Mesenteric fat pad (tissue), 1 donor: ENCODE measurements at regions not wholly inside any gene's neighbourhood (a gene's known extent, or its start where the extent isn't known, plus 50 kb on each side); places are given as distances from the start of the nearest gene placed in this dataset.
A peak's percentile ranks its signal among the peaks of the same experiment; 100 is the strongest.

Source experiments
- DNase-seq: peaks from one replicate; pipeline ENCODE4 v3.0.0-alpha.2; 2020; ENCODE audit warnings: low spot score
- donor health status: DM: yes; HTN: yes; CAD: no.

DNA sequence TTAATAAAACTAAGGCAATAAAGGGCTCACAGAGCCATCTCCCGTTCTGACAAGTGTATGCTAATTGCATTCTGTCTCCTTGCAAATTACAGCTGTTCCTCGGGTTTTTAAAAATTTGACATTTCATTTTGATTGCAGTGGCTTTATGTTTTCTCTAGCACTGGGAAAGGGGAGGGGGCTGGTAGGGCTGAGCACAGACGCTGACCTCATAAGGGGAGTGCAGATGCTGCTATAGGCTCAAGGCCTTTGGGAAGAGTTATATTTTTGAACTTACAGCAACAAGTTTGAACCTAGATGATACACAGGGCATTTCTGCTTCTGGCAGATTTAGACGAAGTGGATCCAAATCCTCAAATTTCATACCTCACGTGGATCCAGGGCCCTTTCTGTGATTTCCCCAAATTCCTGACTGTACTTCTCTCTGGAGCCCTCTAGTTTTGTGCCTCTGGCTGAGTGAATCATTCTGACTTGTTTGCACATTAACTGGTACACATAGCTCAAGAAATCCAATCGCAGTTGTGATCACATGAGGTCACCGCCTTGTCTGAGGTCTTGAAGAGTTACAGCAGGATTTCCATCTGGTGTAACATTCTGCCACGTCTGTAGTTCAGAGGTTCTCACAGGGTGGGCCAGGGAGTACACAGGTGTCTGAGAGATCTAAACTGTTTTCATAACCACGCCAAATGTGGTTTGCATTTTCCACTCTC, 230.3 kb downstream of the C1orf94 start:
- DNase-seq = no peak

- DNase-seq = no peak
These were observed 231.3 kb downstream of the C1orf94 start for GRCh38 chr1:34408011-34408410.

GRCh38 chr1:34409689-34410229, 233.1 kb downstream of the C1orf94 start:
- no peak for DNase-seq

- DNase-seq = no peak
These were observed 236.1 kb downstream of the C1orf94 start for GRCh38 chr1:34412598-34413370.

DNA sequence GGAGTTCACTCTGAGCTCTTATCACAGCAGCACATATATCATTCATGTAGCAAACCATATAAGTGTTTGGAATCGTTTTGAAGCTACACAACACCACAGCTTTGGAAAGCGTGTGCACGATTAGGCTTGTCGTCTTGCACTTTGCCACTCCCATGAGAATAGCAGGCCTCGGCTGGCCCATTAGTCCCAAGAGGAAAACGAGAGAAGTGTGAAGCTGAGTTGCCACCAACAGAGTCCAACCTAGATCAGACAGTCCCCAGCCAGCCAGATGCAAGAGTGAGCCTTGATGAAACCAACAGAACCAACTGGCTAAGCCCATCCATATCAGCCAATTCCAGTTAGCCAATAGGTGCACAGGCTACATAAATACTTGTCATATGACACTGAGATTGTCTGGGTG, 238.4 kb downstream of the C1orf94 start:
- no peak for DNase-seq

DNA sequence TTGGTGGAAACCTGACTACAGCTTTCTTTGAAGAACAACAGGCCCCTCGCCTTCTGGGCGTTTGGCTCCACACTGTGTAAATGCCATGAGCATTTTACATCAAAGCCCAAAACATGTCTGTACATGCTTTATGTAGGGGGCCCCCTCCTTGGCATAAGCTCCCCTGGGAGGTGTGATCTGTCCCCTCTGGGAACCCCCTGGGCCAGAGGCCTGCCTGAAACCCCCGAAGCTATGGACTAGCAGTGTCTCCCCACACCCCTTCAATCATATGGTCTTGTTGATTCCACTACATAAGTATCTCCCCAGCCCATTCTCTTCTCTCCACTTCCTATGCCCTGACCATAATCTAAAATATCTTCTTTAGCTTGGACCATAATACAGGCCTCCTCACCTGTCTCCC, 241.5 kb downstream of the C1orf94 start:
- DNase-seq = no peak

DNA sequence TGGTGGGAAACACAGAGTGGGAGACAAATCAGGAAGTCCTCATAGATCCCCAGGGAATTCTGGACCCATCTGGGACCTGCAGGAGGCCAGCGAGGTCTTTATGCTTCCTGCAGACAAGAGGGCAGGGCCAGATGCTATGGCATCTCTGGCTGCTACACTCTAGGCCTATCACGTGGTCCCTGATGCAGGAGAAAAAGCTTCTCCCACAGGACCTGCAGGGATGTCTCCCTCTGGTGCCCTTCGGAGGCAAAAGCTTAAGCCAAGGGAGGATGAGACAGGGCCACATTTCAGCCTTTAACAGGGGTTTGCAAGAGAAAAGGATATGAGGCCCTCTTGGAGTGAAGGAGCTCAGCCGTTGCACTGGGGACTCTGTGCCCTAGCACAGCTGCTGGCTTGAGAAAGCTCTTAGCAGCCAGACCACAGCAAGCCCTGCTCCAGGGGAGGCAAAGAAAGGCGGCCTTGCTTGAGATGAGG, 243.0 kb downstream of the C1orf94 start:
- DNase-seq = no peak

DNA sequence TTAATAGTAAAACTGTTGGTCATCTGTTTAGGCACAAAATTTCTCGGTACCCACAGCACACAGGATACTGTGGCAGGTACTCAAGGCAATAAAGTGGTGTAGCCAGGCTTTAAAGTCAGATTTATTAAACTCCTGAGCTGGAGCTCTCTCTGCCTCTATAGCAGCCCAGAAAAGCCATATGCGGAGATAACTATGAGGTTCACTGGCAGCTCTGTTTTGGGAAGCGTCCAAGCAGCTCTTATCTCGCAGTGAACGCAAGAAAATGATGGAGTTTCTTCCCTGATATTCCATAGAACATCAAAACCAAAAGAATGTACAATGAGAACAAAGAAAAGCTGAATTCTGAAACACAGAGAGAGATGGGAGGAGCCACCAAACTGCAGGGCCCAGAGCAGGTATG, 248.3 kb downstream of the C1orf94 start:
- DNase-seq = no peak

DNA sequence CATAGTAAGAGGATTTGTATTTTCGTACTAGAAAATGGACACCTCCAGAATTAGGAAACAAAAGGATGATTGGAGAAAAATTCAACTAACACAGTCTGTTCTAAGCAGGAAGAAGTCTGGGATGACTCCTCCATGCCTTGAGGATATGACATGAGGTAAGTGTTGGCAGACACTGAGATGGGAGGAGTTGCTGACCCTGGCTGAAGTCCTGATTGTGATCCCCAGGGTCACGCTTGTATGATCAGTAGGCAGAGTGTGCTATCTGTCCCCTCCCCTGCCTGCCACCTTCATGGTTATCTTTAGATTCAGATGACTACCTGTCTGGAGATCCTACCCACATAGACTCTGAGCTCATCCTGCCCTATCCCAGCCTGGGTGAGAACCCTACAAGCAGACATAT, 249.1 kb downstream of the C1orf94 start:
- no peak for DNase-seq

DNA sequence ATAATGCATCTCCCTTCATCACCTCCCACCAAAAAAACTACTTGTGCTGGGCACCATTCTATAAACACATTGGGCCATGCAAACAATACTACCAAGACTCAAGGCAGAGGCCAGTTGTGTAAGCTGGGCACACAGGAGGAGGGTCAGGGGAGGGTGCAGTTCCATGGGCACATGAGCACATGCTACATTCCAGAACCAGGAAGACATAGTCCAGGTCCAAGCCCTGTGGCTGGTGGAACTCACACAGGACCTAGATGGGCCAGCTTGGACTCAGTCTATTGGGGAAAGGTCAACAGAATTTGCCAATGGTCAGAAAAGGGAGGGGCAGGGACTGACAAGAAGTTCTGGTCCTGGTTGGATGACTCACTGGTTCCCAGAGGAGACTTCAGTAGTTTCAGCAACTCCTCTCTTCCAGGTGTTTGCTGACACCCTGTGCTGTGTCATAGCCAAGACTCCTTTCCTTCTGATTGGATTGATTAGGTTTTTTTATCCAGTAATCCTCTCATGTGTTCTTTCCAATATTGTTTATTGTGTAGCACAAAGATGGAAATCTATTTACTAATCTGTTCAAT, 249.7 kb downstream of the C1orf94 start:
- DNase-seq = no peak

DNA sequence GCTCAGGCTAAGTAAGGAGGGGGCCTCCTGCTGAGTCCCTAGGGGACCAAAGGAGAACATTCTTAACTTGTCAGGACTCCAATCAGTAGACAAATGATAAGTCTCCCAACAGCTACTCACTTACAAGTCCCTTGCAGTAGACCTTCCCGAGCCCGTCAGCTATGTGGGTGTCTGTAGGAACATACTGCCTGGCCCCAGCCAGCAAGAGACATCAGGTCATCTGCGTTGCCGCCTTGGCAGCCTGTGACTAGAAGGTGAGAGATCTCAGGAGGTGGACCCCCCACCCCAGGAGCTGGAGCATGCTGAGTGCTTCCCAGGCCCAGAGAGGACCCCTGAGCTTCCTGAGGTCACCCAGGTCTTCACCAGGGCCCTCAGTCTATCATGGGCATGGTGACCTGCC, 250.5 kb downstream of the C1orf94 start:
- DNase-seq = no peak

DNA sequence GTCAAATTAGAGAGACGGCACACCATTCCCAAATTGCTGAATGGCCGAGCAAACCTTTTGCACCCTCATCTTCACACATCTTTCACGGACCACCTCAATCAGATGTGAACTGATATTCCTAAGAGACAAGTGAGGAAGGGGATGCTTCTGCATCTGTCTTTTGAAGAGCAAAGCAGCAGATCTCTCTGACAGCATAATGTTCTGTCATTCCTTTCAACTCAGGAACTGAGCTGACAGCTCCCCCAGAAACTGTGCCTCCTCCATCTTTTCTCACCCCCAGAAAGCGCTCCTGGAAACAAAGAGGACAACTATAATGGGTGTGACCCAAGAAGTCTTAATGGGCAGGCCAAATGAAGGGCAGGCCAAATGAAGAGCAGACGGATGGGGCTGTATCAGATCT, 256.4 kb downstream of the C1orf94 start:
- DNase-seq = no peak

GRCh38 chr1:34436836-34437235, 260.1 kb downstream of the C1orf94 start:
- DNase-seq = no peak

- no peak for DNase-seq
These were observed 264.8 kb downstream of the C1orf94 start for GRCh38 chr1:34441259-34442069.

GRCh38 chr1:34444516-34444915, 267.8 kb downstream of the C1orf94 start:
- DNase-seq = no peak

GRCh38 chr1:34450325-34450724, 273.6 kb downstream of the C1orf94 start:
- DNase-seq = no peak

DNA sequence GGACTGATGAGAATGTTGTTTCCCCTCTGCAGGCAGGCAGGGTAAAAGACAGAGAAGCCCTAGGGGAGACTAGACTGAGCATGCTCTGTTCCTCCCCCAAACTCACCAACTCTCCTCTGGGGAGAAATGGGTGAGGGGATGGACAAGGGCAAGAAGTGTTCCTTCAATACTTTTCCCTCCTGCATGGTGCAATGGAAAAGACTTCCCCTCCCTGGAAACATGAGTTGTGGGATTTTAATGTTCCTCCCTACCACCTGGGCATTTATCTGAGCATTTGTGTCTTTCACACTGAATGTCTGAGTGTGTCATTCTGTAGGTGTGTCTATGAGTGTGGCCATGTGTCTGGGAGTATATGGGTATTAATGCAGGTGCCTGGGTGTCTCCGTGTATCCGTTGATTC, 275.7 kb downstream of the C1orf94 start:
- DNase-seq = peak; percentile 65

- DNase-seq = no peak
These were observed 278.4 kb downstream of the C1orf94 start for GRCh38 chr1:34455121-34455520.

GRCh38 chr1:34460193-34460592, 283.5 kb downstream of the C1orf94 start:
- no peak for DNase-seq

- DNase-seq = no peak
These were observed 284.4 kb upstream of the GJB5 start for GRCh38 chr1:34470401-34470800.

GRCh38 chr1:34474566-34474965, 280.3 kb upstream of the GJB5 start:
- no peak for DNase-seq
